Fibroblast of skin of left biceps (primary cell): ENCODE measurements at regions not wholly inside any gene's neighbourhood (a gene's known extent, or its start where the extent isn't known, plus 50 kb on each side); places are given as distances from the start of the nearest gene placed in this dataset.
"Not testable (repeated sequence)": the region's sequence is repeated elsewhere in the genome, so short reads cannot be mapped to it uniquely, and the experiment has no call there.

ENCODE experiments used
- DNase-seq, 2 experiments: peaks; one replicate each; pipeline ENCODE4 v3.0.0-alpha.2; 2013; ENCODE audit warnings: low read depth in 2 of 2

GRCh38 chr2:13682540-13683272, 949.8 kb upstream of the LRATD1 start:
- DNase-seq, result peak; percentile 1 to 4

DNA sequence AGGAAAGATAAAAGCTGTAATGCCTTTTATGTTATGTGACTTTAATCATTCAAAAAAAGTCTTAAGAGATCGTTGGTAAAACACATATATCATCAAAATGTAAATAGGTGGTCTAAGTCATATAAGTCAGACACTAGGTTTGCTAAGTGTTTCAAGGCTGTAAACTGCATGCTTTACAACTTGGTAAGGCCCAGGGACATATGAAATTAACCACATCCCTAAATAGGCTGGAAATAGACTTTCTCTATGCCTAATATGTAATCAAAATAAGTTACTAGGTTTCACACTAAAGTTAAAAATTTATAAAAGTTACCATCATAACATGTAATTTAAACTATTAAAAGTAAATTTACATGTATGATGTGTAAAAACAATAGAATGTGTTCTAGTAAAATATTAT, 946.3 kb upstream of the LRATD1 start:
- DNase-seq, result no peak

DNA sequence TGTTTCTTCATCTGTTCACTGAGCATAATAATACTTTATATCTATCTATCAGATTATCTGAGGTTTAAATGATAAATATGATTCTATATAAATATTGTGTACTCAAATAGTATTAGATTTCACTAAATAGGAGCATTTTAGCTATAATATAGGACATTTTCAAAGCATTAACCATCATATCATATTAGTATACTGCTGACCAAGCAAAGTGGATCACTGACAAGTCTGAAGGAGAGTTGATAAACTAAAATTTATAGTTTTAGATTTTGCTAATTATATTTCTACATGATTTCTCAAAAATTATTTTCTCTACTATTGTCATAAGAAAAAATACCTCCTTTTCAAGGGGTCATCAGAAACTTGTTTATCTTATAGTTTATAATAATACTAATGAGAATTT, 937.8 kb upstream of the LRATD1 start:
- no peak for DNase-seq

DNA sequence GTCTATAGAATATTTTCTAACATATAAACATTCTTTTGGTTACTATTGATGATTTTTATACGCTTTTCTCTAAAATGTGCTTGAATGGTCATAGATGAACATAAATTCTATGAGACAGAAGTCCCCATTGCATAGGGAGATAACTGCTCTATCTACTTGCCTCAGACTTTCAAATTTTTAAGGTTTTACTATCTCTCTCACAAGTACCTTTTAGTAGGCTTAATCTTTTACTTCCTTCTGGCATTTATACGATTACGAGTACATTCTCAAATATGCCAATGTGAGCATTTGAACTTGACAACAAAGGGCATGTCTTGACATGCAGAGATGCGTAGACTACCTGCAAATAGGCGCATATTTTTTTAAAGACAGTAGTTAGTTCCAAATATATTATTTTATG, 935.9 kb upstream of the LRATD1 start:
- DNase-seq, result no peak

DNA sequence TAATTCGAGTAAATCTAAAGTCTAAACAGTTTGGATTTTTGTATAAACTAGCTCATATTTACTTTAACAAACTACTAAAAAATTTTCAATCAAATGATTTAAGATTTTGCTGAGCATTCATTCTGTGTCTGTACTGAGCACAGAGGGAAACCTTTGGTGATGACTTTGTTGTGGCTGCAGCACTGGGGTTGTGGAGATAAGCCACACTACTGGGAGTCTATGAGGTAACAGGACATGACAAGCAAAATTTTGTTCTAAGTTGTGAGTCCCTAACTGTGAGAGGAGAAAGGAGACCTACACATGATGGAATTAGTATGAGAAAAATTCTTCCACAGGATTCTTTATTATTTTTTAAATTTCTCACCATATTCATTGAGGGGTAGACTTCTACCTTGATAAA, 933.7 kb upstream of the LRATD1 start:
- DNase-seq, result no peak

DNA sequence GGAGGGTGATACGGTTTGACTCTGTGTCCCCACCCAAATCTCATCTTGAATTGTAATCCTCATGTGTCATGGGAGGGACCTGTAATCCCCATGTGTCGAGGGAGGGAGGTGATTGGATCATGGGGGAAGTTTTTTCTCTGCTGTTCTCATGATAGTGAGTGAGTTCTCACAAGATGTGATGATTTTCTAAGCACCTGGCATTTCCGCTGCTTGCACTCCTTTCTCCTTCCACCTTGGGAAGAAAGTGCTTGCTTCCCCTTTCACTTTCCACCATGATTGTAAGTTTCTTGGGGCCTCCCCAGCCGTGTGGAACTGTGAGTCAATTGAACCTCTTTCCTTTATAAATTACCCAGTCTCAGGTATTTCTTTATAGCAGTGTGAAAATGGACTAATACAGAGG, 932.6 kb upstream of the LRATD1 start:
- DNase-seq, result not testable (repeated sequence)

DNA sequence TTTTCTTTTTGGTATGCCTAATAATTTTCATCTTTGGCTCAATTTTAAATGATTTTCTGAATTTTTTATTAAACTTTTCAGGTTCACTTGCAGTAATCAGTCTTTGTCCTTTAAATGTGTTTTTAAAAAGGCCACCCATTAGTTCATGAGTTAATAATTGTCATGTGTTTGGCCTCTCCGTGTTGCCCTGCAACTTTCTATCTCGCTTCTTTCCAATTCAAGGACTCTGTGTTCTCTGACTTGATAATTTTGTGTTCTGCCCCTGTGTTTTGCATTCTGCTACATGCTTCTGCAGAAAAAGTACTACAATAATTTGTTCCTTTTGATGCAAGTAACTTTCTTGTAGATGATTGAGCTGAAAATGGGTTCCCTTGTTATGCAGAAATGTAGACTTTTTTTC, 921.4 kb upstream of the LRATD1 start:
- DNase-seq, result no peak

DNA sequence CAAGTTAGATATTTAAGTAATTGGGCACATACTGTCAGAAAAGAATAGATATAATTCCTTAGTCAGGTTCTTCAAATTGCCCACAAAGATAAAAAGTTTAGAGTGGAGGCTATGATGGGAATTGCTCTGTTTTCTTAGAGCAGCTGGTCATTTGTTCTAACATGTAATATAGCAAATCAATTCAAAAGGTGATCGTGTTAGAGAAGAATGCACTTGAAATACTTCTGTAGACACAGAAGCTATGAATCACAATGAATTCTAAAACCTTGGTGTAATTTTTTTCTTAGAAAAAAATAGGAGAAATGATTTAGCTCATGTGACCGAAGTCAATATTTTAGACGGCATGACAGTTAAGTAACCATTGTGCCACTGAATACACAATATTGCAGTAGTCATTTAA, 918.1 kb upstream of the LRATD1 start:
- DNase-seq, result no peak

DNA sequence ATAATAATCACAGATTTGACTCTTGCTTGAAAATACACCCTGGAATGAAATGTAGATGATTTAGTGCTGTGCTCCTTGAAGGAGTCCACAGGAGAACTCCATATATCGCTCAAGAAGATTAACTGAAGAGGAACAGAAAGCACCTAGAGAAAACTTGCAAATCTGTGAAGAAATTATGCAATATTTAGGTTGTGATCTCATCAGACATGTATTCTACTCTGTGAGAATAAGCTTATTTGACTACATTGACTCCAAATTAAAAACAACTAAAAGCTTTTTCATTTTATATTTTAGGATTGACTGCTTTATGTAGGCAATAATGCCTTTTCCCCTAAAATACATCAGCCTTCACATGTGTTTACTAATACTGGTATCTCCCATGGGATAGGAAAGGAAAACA, 906.6 kb upstream of the LRATD1 start:
- no peak for DNase-seq

- DNase-seq, result no peak
These were observed 887.2 kb upstream of the LRATD1 start for GRCh38 chr2:13745330-13745729.

GRCh38 chr2:13751955-13752354, 880.6 kb upstream of the LRATD1 start:
- DNase-seq, result no peak

DNA sequence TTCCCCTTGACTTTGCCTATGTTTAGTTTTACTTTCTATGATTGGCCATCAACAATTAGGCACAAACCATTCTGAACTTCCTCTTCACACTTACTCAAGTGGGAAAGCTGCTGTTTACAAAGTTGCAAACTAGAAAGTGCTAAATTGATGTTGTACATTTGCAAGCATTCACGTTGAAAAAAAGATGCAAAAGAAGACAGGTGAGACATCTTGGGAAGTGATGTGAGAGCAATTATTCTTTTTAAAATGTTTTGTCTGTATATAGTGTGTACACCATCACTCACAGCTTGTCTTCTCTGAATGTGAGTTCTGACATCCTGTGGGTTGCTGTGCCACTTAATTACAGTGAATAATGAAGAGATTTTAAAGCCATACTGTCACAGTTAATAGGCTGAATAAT, 874.1 kb upstream of the LRATD1 start:
- DNase-seq, result no peak

- DNase-seq, result no peak
These were observed 864.2 kb upstream of the LRATD1 start for GRCh38 chr2:13768274-13768673.

- DNase-seq, result no peak
These were observed 862.2 kb upstream of the LRATD1 start for GRCh38 chr2:13770279-13770678.

GRCh38 chr2:13779996-13780395, 852.5 kb upstream of the LRATD1 start:
- no peak for DNase-seq

DNA sequence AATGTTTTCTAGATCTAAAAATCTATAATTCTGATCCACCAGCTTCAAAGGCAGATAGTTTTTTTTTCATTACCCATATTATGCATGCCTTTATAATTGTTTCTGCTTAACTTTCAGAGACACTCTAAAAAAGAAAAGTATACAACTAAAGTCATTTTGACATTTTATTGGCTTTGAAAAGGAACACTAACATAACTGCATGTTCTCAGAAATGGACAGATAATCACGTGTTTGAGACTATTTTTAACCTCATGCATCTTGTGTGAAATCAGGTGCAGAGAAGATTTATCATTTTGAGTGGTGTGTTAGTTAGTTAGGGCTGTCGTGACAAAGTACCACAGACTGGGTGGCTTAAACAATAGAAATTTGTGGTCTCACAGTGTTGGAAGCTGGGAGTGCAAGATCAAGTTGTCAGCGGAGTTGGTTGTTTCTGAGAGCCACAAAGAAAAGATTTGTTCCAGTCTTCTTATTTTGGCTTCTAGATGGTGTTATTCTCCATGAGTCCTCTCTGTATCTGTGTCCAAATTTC, 841.4 kb upstream of the LRATD1 start:
- DNase-seq, result no peak

DNA sequence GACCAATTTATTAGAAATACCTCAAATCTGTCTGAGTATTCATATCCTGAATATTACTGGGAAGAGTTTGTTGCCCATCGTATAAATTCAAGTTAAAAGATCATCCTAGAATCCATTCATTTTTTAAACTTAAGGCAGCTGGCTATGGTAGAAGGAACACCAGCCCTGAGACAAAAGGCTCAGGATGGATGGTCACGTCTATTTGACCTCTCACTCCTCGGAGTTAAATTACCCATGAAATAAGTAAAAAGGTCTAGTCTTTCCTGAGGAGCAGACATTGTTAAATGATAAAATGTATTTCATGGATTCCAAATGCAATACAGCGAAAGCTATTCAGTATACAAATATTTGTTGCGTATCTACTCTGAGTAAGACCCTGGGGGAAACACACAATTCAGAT, 826.0 kb upstream of the LRATD1 start:
- DNase-seq, result no peak

DNA sequence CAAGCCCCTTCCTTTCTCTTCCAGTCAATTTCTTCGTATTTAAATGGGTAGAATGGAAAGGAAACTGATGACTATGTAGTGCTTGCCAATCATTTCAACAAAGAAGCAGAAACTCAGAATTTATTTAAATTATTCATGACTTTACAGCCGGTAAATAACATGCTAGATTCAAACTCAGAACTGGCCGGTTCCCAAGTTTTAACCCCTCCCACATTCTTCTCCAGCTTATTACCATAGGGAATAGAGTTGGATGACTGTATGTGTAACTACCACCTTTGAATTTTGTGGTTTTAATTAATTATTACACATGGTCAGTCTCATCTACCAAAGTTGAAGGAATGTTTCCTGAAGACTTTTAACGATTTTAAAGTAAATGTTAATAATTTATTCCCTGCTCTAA, 819.3 kb upstream of the LRATD1 start:
- DNase-seq, result no peak

DNA sequence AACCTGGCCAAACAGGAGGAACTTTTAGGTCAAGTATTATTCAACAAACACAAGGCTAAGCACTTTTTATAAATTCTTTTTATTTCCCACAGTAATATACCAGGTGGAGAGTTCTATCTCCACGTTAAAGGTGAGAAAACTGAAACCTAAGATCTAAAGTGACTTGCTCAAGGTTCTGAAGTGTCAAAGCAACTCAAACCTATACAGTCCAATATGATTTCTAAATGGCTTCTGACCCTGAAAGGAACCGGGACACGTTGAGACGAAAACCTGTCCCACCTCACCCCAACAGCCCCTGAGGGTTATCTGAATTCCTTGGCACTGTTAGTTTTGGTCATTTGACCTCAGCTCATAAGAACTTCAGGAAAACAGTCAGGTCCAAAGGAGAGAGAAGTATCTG, 814.5 kb upstream of the LRATD1 start:
- DNase-seq, result no peak

GRCh38 chr2:13819896-13820295, 812.6 kb upstream of the LRATD1 start:
- no peak for DNase-seq

GRCh38 chr2:13821255-13821880, 811.1 kb upstream of the LRATD1 start:
- peak; percentile 68 to 73 for DNase-seq

- DNase-seq, result no peak
These were observed 810.2 kb upstream of the LRATD1 start for GRCh38 chr2:13822365-13822764.

DNA sequence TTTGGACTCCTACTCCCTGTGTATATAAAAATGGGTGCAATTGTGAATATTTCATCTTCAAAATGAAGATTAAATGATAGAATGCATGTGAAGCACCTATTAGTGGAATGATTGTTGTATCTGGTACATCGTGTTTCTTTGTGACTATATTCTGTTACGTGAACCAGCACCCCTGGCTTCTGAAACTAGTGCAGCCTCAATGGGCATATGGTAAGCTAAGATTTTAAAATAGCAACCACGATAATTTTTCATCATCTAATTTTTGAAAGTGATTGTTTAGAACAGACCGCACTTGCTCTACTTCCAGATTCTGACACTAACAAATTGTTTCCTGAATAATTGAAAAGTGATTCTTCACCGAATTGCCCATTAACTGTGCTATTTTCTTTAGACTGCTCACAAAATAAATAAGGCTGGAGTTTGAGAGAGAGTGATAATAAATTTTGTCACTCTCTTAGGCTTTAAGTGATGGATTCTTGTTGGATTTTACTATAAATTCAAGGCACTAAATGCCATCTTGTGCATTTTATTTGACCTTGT, 806.1 kb upstream of the LRATD1 start:
- DNase-seq, result no peak
